NCI-H2196 treated with DMSO at 0.1 percent for 48 hours (cell line): ENCODE measurements at regions not wholly inside any gene's neighbourhood (a gene's known extent, or its start where the extent isn't known, plus 50 kb on each side); places are given as distances from the start of the nearest gene placed in this dataset.

Experiments
- DNase-seq: peaks from one replicate; lab custom pipeline; 2025; ENCODE audit not compliant: unreplicated experiment; lab: John Stamatoyannopoulos, UW

DNA sequence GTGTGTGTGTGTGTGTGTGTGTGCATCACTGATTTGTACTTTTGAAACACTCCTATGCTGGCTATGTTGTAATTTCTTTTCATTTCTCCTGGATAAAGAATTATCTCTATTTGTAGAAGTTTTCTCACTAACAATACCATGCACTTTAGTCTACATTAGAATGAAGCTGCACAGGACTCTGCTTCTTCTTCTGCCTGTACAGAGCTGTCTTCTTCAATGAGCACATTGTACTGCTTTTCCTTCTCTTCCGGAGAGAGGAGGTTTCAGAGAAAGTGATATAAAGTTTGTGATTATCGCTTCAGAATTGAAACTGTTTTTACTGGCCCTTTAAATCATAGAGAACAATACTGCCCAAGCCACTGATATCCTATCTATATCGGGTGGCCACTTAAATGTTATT is 677.0 kb downstream of the NR2F1-AS1 start:
- DNase-seq = no peak

DNA sequence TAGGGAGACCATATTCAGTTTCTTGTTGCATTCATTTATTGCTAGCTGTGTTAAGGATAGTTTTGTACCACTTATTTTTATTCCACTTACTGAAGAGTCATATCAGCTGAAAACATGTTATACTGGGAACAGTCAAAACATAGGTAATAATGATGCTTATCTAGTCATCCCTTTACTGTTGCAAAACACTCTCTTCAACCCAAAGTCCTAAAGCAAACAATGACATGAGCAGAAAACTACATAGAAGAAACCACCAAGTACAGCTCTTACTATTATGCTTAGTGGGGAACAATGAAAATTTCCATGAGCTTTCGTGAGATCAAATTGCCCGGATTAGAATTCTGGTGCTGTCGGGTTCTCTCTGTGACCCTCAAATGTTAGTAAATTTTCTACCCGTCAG is 681.4 kb downstream of the NR2F1-AS1 start:
- no peak for DNase-seq

DNA sequence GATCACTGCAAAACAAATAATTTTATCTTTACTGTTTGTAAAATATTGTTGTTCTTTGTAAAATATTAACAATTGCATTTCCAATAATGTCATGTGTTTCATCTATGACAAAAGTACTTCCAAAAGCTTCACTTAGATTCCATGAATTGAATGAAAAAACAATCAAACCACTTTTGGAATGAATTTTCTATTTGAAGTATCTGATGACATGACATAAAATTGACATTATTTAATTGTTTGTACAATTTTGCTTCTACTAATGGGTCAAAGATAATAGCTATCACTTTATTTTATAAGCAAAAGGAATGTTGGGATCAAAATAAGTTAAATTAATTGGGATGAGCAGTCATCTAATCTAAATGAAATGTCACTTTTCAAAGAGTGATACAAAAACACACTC is 684.3 kb downstream of the NR2F1-AS1 start:
- DNase-seq = no peak

DNA sequence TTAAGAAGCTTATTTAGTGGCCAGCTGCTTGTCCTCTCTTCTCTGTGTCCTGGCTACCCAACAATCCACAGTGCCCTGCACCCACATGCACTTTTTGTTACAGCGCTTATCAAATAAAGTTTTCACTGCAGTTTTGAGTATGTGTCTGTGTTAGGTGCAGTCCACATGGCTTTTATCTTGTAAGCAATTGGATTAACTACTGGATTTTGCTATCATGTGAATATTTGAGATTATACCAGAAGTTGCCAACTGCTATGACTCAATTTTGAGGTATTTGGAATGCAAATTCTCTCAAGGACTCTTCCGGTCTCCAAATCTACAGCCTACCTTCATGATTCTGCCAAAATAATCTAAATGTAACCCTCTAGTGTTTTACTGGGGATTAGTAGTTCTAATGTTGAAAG is 690.2 kb downstream of the NR2F1-AS1 start:
- DNase-seq = no peak

DNA sequence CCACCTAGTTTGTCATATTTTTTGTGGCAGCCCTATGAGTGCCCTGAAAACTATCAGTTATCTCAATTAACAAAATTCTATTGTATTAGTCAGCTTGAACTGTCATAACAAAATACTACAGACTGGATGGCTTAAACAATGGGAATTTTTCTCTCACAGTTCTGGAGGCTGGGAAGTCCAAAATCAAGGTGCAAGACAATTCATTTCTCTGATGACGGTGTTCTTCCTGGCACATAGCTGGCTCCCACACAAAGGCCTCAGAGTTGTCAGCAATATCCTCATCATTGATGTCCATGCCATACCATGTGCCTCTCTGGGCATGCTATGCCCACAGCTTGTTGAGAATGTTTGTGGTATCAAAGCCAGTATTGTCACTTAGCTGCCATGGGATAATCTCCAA is 691.9 kb downstream of the NR2F1-AS1 start:
- no peak for DNase-seq

DNA sequence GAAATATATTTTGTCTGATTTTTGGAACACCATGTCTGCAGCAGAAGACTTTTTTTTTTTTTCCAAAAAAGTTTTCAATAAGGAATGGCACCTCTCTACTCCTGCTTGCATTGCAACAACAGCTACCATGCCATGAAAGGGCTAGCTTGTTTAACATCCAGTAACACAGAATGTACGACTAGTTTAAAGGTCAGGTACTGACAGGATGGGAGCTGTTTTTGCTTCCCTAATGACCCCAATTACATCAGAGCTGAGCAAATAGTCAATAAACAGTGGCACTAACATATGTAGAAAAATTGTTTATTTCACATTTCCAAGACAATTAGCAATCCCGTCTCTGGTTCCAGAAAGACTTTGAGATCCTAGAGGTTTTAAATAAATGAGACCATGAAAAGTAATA is 693.8 kb downstream of the NR2F1-AS1 start:
- DNase-seq = no peak

DNA sequence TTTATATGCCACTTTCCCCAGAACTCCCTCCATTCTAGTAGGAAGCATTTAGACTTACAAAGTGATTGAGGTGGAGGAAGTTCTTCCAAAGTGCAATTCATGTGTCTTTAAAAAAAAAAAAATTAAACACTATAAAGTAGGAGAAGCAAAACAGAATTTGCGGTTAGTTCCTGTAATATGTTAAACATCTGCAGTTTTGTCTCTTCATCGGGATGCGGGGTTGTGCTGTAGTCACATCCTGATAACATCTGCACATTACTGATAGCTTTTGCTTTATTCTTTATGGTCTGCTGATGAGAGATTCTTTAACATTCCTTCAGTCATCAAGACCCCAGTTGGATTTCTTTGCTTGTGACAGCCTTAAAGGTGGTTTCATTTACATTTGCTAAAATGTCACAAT is 694.3 kb downstream of the NR2F1-AS1 start:
- no peak for DNase-seq

DNA sequence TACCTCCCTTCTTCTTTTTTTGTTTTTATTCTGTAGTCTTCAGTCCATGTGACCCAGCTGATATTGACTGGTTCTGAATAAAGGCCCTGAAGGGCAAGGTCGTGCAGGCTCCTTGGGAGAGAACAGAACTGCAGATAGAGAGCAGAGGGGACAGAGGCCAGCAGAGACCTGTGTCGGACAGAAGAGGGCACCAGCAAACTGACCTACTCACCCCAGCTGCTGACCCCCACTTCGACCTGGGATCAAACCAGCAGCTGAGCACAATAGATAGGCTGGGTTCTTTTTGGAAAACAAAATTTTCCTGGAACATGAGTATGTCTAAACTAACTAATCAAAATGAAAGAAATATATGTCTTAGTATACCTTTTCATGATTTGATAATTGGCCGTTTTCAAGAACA is 695.1 kb downstream of the NR2F1-AS1 start:
- no peak for DNase-seq

DNA sequence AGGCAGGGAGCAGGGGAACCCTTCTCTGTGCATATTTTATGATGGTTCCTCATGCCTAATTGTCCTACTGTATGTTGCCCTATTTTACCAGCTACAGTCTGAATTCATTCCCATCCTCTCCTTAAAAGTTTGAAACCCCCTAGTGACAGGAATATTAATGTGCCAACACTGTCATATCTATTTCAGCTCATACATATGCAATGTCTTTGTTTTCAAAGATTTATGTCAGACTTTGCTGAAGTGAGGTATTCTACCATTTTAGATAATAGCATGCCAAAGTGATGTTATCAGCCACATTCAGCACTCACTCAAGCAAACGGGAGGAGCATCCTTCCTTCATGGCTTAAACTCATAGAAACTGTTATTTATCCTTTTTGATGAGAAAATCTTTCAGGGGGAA is 696.5 kb downstream of the NR2F1-AS1 start:
- no peak for DNase-seq

DNA sequence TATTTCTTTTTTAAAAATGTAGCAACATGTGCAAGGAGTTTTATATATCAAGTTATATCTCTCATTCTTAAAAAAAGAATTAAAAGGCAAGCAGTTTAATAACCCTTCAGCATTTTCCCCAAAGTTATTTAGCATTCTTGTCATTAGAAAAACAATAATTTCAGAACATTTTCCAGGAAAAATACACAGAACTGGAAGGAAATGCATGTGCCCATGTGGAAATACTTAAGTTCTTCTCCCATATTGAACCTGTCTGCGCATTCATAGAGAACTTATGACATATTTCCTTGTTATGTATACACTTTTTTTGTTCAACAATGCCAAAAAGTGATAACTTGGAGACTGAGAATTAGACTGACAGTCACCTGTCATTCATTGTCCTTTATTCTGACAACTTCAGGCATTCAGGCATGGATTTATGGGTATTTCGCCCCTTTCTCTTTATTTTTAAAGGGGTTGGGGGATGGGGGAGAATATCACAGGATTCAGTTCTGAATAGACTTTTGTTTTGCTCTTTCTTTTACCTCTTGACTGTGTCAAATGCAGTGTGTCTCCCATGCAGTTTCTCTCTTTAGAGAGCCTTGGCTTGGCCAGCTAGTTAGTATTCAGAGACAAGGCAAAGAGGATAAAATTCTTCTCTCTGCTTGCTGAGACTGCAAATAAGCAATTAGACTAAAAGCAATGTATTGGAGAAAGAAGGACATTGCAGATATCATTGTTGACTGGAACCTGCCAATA is 701.0 kb downstream of the NR2F1-AS1 start:
- no peak for DNase-seq

DNA sequence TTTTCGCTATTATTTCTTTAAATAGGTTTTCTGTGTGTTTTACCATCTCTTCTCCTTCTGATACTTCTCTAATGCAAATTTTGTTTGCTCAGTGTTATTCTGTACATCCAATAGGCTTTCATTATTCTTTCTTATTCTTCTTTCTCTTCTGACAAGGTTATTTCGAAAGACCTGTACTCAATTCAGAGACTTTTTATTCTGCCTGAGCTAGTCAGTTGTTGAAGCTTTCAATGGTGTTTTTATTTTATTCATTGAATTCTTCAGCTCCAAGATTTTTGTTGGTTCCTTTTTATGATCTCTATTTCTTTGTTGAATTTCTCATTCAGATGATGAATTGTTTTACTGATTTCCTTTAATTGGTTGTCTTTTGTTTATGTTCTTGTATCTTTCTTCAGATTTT is 706.2 kb downstream of the NR2F1-AS1 start:
- DNase-seq = no peak

DNA sequence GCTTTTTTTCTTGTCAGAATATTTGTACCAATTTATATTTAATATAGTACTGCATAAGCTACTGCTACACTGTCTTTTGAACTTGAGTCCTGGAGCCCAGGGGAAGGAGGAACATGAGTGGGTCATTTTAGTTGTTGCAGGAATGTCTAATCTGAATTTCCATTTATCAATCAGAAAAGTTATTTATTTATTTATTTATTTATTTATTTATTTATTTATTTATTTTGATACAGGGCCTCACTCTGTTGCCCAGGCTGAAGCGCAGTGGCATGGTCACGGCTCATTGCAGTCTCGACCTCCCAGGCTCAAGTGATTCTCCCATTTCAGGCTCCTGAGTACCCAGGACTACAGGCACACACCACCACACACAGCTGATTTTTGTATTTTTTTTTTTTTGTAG is 712.6 kb downstream of the NR2F1-AS1 start:
- no peak for DNase-seq

DNA sequence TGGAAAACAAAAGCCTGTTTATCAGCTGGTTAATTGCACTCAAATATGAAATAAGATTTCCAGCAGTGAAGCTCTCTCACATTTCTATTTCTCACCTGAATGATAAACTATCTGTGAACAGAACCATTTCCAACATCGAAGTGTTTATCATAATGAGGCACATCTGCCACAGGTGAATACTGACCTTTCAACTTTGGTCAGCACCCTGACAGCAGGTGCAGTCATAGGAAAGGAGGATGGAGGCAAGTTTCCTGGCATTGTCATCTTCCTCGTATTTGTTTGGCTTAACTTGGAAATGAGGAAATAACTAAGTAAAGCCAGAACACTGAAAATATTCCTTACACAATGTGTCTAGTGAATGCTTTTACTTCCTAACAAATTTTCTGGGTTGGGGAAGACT is 716.4 kb downstream of the NR2F1-AS1 start:
- DNase-seq = no peak

DNA sequence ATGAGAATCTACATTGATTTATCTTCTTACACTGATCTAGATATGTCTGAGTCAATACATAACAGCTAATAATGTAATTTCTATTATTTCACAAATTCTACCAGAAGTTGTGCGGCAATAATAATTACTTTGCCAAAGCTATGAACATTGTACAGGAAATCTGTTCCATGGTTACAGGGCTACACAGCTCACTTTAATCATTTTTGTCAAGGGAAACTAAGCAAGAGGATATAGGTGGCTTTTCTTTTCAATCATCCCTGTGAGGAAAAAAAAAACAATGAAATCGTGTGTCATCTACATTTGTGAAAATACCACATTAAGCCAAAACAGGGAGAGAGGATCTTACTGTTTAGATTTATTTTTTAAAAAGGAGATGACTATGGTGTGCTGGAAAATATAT is 717.4 kb downstream of the NR2F1-AS1 start:
- DNase-seq = no peak

DNA sequence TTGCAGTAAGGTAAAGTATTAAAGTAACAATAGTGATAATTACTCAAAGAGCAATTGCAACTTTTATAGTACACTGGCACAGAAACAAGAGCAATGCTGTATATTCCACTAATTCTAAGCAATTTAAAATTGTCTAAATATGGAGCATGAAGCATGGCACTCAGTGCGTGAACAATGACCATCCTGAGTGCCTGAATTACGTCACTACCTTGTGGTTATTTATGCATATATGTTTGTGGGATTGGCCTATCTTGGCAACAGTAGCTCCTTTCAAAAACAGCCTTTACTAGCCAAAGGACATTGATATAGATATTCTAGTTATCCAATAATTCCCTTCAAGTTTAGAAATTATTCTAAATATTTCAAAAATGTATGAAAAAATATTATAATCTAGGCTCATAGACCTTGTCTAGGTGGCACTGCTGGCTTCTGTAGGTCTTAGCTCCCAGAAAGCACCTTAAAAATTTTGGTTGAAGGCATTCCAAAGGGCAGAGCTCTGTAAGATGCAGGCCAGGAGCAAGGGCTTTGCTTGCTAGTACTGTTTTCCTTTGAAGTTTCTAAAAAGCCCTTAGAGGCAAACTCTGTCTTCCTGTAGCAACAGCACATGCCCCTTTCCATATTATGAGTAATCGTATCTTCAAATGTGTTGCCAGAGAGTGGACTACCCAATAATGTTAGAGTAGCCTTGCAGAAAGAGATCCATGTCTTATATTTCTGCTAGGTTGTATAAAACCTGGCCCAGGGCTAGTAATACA is 719.3 kb downstream of the NR2F1-AS1 start:
- no peak for DNase-seq

DNA sequence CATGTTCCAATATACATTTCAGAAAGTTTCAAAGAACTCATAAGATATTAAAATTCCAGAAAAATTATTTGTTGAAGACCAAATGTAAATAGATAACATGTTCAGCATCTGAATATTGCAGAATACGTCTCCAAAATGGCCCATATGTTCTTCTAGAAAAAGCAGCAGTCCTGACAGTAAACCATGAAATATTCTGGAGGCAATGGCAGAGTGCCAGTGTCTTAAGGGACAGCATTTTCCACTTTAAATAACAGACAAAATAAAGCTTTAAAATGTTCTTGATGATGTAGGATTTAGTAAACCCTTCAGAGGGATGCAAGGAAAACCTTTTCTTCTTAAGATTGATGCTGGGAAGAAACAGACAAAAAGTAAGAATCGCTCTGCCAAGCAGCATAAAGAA is 721.0 kb downstream of the NR2F1-AS1 start:
- no peak for DNase-seq

DNA sequence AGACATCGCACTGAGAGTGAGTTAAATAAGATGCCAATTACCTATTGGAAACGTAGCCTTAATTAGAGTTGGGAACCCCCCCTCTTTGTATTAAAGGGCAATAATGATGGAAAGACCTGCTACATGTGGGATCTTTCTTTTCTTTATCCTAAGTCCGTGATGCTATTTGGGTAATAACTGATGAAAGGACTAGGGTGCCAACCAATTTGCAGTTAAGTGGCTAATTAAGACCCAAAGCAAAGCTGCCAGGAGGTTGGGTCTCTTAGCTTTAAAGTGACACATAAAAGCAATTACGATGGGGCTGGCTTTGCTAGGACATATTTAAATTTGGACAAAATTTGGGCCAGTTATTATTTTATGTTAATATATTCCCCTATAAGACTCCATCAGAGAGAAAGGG is 728.8 kb downstream of the NR2F1-AS1 start:
- no peak for DNase-seq

DNA sequence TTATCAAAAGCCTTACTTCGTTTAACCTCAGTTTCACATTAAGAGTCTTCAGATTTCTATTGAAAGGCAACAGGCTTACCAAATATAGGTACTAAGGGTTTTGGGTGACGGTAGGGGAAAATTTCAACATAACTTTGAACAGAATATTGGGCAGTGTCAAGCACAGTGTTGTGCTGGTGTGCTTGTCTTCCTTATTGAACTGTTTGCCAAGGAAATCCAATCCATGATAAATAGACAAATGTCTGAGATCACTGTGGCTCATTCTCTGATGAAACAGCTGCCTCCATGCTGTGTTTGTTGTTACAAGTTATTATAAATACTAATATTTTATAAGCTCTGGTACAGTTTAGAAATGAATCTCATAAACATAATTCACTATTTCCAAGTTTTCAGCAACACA is 730.1 kb downstream of the NR2F1-AS1 start:
- peak; percentile 2 for DNase-seq

DNA sequence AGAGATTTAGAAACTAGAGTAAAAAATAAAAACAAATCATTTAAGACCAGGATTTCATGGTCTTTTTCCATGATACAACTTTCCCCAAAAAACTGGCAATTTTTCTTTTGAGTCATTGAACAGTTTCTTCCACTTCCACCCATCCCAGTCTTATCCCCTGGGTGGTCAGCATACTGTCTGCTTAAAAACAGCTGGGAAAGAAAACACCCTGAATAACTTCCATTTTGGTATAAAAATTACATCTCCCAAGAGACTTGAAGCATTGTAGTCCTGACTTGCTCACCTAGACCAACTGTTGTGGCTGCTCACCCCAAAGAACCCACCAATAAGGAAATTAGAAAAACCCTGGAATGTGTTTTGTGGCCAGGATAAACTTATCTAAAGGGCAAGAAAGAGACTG is 731.3 kb downstream of the NR2F1-AS1 start:
- no peak for DNase-seq

DNA sequence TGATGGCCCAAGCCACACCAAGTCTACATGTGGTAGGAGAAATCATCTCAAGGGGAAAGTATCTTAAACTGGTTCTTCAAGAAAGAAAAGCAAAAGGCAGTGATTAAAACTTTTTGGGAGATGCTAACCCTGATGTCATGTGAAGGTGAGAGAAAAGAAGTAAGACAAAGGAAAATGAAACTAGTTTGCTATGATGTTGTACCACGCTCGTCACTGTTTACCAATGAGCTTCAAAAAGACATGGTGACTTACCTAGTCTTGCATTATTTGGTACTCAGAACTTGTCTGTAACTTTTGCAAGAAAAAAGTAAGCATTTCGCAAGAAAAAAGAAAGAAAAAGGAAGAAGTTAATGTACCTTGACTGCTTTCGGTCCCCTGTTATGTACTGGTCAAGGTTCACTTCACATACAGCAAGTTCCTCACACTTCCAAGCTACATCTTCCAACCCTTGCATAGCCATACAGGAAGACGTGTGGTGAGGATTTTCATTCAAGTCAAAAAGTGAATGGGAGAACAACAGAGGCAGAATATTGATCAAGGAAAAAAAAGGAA is 739.3 kb downstream of the NR2F1-AS1 start:
- no peak for DNase-seq

DNA sequence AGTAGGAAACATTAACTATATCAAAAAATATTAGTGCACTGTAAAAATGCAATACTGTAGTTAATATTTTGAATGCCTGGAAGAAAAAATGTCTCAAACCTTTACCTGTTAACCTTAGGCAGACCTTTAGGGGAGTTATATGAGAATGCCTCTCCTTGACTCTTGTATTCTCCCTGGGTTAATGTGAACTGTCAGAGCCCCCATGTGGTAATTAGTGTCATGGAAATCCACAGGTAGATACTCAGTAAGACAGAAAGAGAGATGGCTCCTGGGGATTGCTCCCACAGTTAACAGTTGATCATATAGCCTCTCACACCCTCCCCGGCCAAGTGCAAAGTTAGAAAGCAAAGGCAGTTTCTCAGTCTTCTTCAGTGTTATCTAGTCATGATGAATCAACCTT is 742.8 kb downstream of the NR2F1-AS1 start:
- DNase-seq = no peak
